Daoy (cell line): ENCODE measurements at regions not wholly inside any gene's neighbourhood (a gene's known extent, or its start where the extent isn't known, plus 50 kb on each side); places are given as distances from the start of the nearest gene placed in this dataset.

Experiments
- DNase-seq: peaks from one replicate; pipeline ENCODE4 v3.0.0-alpha.2; 2015; ENCODE audit warnings: low read depth

- DNase-seq: no peak
These were observed 508.5 kb downstream of the KLF12 start for GRCh38 chr13:73625562-73626339.

- no peak for DNase-seq
These were observed 510.9 kb downstream of the KLF12 start for GRCh38 chr13:73623281-73623680.

GRCh38 chr13:73622381-73622780, 511.8 kb downstream of the KLF12 start:
- no peak for DNase-seq

- no peak for DNase-seq
These were observed 515.8 kb downstream of the KLF12 start for GRCh38 chr13:73618275-73618865.

GRCh38 chr13:73616861-73617260, 517.3 kb downstream of the KLF12 start:
- no peak for DNase-seq

- no peak for DNase-seq
These were observed 523.2 kb downstream of the KLF12 start for GRCh38 chr13:73610799-73611592.

GRCh38 chr13:73608711-73609485, 525.3 kb downstream of the KLF12 start:
- no peak for DNase-seq

GRCh38 chr13:73608157-73608516, 526.1 kb downstream of the KLF12 start:
- DNase-seq: no peak

- no peak for DNase-seq
These were observed 526.6 kb downstream of the KLF12 start for GRCh38 chr13:73607489-73608156.

GRCh38 chr13:73603646-73604045, 530.6 kb downstream of the KLF12 start:
- no peak for DNase-seq

GRCh38 chr13:73602295-73602694, 531.9 kb downstream of the KLF12 start:
- peak; percentile 43 for DNase-seq

- DNase-seq: no peak
These were observed 532.5 kb downstream of the KLF12 start for GRCh38 chr13:73601708-73602107.

- DNase-seq: no peak
These were observed 534.7 kb downstream of the KLF12 start for GRCh38 chr13:73599232-73600128.

GRCh38 chr13:73598020-73598712, 536.0 kb downstream of the KLF12 start:
- peak; percentile 11 for DNase-seq

GRCh38 chr13:73596382-73596781, 537.6 kb downstream of the KLF5 start:
- DNase-seq: no peak

- DNase-seq: no peak
These were observed 534.5 kb downstream of the KLF5 start for GRCh38 chr13:73593199-73593765.

GRCh38 chr13:73591861-73592260, 533.1 kb downstream of the KLF5 start:
- no peak for DNase-seq

GRCh38 chr13:73590795-73591194, 532.0 kb downstream of the KLF5 start:
- DNase-seq: no peak

- DNase-seq: no peak
These were observed 526.4 kb downstream of the KLF5 start for GRCh38 chr13:73585236-73585635.
